C4-2B (cell line): ENCODE measurements at regions not wholly inside any gene's neighbourhood (a gene's known extent, or its start where the extent isn't known, plus 50 kb on each side); places are given as distances from the start of the nearest gene placed in this dataset.

ENCODE experiments used
- ZFX ChIP-seq: fragments of 450-650 bp; IDR thresholded peaks from 2 replicates; pipeline ENCODE4 v1.6.1; 2017
- TF ChIP-seq, protein P1 (sequence below): fragments of 450-650 bp; conservative IDR thresholded peaks from 2 replicates; pipeline ENCODE4 v1.5.1; 2017; ENCODE audit warnings: mild to moderate bottlenecking

DNA sequence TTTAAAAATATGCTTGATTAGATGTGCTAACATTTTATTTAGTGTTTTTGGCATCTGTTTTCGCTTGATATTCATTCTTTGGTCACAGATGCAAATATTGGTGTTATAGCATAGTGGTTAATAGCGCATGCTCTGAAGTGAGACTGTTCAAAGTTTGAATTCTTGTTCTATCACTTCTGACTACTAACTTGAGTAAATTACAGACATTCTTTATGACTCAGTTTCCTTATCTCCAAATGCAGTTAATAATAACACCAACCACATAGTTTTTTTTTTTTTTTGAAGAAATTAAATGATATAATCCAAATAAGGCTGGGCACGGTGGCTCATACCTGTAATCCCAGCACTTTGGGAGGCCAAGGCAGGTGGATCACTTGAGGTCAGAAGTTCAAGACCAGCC, 81.0 kb downstream of the TMX1 start:
- TF ChIP-seq, protein P1, sequence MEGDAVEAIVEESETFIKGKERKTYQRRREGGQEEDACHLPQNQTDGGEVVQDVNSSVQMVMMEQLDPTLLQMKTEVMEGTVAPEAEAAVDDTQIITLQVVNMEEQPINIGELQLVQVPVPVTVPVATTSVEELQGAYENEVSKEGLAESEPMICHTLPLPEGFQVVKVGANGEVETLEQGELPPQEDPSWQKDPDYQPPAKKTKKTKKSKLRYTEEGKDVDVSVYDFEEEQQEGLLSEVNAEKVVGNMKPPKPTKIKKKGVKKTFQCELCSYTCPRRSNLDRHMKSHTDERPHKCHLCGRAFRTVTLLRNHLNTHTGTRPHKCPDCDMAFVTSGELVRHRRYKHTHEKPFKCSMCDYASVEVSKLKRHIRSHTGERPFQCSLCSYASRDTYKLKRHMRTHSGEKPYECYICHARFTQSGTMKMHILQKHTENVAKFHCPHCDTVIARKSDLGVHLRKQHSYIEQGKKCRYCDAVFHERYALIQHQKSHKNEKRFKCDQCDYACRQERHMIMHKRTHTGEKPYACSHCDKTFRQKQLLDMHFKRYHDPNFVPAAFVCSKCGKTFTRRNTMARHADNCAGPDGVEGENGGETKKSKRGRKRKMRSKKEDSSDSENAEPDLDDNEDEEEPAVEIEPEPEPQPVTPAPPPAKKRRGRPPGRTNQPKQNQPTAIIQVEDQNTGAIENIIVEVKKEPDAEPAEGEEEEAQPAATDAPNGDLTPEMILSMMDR: no peak
- TF ChIP-seq ZFX: no peak
